Upper lobe of left lung (tissue), 4 donors: ENCODE measurements at regions not wholly inside any gene's neighbourhood (a gene's known extent, or its start where the extent isn't known, plus 50 kb on each side); places are given as distances from the start of the nearest gene placed in this dataset.

Source experiments
- EP300 ChIP-seq, 4 donors: sonication (generic); formaldehyde crosslinking; IDR thresholded peaks; one replicate each; pipeline ENCODE4 v1.5.1; 2017; ENCODE audit warnings: antibody characterized with exemption in 4 of 4, control low read depth in 2 of 4
- POLR2A ChIP-seq, 4 donors: fragments of 450-650 bp; IDR thresholded peaks; one replicate each; pipeline ENCODE4 v1.5.1; 2016 to 2017; ENCODE audit warnings: antibody characterized with exemption in 4 of 4, mild to moderate bottlenecking in 2 of 4
- POLR2AphosphoS5 ChIP-seq, 2 donors: sonication (generic); formaldehyde crosslinking; IDR thresholded peaks; one replicate each; pipeline ENCODE4 v1.5.1; 2017; ENCODE audit warnings: antibody characterized with exemption in 2 of 2
- TF ChIP-seq, protein P1 (sequence below), 6 experiments: fragments of 450-650 bp in 4 of 6; fragments of 200-600 bp in 2 of 6; sonication (generic) in 2 of 6; IDR thresholded peaks; one replicate each; pipeline ENCODE4 v1.5.1; 2016 to 2019; ENCODE audit warnings: antibody characterized with exemption in 6 of 6

GRCh38 chr10:60439641-60440040 lies 50.0 kb upstream of the ANK3 start:
- TF ChIP-seq POLR2AphosphoS5 (IDR thresholded peaks at IDR 0.05) (no peak), POLR2A (IDR thresholded peaks at IDR 0.05) (no peak), EP300 (IDR thresholded peaks at IDR 0.05) (no peak)
- TF ChIP-seq, protein P1, sequence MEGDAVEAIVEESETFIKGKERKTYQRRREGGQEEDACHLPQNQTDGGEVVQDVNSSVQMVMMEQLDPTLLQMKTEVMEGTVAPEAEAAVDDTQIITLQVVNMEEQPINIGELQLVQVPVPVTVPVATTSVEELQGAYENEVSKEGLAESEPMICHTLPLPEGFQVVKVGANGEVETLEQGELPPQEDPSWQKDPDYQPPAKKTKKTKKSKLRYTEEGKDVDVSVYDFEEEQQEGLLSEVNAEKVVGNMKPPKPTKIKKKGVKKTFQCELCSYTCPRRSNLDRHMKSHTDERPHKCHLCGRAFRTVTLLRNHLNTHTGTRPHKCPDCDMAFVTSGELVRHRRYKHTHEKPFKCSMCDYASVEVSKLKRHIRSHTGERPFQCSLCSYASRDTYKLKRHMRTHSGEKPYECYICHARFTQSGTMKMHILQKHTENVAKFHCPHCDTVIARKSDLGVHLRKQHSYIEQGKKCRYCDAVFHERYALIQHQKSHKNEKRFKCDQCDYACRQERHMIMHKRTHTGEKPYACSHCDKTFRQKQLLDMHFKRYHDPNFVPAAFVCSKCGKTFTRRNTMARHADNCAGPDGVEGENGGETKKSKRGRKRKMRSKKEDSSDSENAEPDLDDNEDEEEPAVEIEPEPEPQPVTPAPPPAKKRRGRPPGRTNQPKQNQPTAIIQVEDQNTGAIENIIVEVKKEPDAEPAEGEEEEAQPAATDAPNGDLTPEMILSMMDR (IDR thresholded peaks at IDR 0.05): no peak
